BJ (cell line): ENCODE measurements at regions not wholly inside any gene's neighbourhood (a gene's known extent, or its start where the extent isn't known, plus 50 kb on each side); places are given as distances from the start of the nearest gene placed in this dataset.

Source experiments
- CTCF ChIA-PET: fragments of 350-600 bp; formaldehyde crosslinking; extraction: SDS; loops from one replicate; lab custom pipeline; 2021; ENCODE audit warnings: antibody characterized with exemption, inconsistent platforms; lab: Yijun Ruan, JAX
- POLR2A ChIA-PET: fragments of 300-600 bp; sonication (Branson Sonifier 250); formaldehyde crosslinking; extraction: SDS; loops from one replicate; lab custom pipeline; 2021; ENCODE audit warnings: antibody characterized with exemption; lab: Charles Lee
- DNase-seq: peaks from one replicate; pipeline ENCODE4 v3.0.0-alpha.2; 2011; ENCODE audit warnings: low read depth
- H3K27me3 ChIP-seq: 2 replicates; pipeline ENCODE4 v1.6.0; 2011; ENCODE audit warnings: low read length; ENCODE audit not compliant: control insufficient read depth, insufficient read depth
- H3K36me3 ChIP-seq: 2 replicates; pipeline ENCODE4 v1.5.1; 2011; ENCODE audit warnings: low read length; ENCODE audit not compliant: control insufficient read depth, insufficient read depth
- H3K4me3 ChIP-seq: 2 replicates; pipeline ENCODE4 v1.5.1; 2011; ENCODE audit warnings: low read depth, mild to moderate bottlenecking, control low read depth, low read length
- TF ChIP-seq, protein P1 (sequence below): IDR thresholded peaks from 2 replicates; pipeline ENCODE4 v1.5.1; 2011; ENCODE audit warnings: low read depth, mild to moderate bottlenecking, control low read depth, inconsistent platforms, low read length, moderate library complexity; ENCODE audit not compliant: insufficient read depth

DNA sequence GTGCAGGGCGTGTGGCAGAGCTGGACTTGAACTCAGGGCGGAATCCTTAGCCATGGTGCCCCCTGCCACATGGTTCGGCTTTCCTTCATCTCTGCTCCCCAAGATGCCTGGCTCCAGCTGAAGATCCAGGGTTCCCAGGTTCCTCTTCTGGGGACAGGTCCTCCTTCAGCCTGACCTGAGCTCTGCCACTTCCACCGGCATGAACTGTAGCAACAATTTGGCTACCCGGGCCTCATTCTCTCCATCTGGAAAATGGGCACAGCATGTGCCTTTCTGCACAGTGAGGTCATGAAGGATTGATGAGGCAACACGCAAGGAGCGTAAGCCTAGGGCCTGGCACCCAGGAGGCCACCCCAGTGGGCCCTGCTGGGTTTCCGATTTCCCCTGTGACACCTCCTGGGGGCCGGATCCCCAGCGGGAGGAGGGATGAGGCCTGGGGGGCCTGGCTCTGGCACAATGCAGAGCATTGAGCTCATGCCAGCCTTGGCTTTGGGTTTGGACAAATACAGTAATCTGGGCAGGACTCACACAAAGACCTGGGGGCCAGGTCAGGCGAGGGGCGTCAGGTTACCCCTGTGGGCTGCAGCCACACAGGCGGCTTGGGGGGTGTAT is 74.0 kb downstream of the CEBPB start:
- DNase-seq, result no peak
- Histone ChIP-seq H3K36me3 (no peaks in the 10 kb centered on the region), H3K4me3 (no peak overlapping the region), H3K27me3 (no peaks in the 10 kb centered on the region)
- POLR2A ChIA-PET, result no interaction called here
- CTCF ChIA-PET, result no interaction called here
- TF ChIP-seq, protein P1, sequence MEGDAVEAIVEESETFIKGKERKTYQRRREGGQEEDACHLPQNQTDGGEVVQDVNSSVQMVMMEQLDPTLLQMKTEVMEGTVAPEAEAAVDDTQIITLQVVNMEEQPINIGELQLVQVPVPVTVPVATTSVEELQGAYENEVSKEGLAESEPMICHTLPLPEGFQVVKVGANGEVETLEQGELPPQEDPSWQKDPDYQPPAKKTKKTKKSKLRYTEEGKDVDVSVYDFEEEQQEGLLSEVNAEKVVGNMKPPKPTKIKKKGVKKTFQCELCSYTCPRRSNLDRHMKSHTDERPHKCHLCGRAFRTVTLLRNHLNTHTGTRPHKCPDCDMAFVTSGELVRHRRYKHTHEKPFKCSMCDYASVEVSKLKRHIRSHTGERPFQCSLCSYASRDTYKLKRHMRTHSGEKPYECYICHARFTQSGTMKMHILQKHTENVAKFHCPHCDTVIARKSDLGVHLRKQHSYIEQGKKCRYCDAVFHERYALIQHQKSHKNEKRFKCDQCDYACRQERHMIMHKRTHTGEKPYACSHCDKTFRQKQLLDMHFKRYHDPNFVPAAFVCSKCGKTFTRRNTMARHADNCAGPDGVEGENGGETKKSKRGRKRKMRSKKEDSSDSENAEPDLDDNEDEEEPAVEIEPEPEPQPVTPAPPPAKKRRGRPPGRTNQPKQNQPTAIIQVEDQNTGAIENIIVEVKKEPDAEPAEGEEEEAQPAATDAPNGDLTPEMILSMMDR, result no peak

DNA sequence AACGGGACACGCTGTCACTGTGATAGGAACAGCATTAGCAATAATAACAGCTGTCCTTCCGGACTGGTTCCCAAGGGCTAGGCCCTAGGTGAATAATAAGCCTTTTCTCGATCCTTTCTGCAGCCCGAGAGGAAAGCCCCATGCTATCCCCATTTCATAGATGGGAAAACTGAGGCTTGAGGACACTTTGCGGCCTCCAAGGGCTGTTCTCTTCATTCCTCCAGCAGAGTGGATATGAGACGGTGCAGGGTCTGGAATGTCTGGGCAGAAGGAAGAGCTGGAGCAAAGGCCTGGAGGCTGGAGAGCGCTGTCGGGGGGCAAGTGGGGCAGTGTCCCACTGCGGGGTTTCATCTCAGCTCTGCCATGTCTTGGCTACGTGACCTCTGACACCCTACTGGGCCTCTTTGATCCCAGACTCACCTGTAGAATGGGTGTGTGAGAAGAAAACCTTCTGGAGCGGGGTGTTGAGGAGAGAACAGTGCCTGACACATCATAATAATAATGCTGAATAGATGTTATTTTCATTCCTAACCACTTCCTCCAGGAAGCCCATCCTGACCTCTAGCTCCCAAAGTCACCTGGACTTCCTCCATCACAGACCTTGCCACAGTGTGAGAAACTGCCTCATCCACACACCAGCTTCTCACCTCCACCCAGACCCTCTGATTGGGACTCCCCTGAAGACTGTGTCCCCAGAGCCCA is 74.8 kb downstream of the CEBPB start:
- Histone ChIP-seq H3K36me3 (no peaks in the 10 kb centered on the region), H3K27me3 (no peaks in the 10 kb centered on the region), H3K4me3 (no peak overlapping the region)
- ChIA-PET POLR2A (no interaction called here), CTCF (interaction anchor here (1.2 kb wide), 1 partner anchor 9 kb away, joined by 3 read pairs; no protein-coding TSS in a partner anchor)
- TF ChIP-seq, protein P1, result no peak
- no peak for DNase-seq

DNA sequence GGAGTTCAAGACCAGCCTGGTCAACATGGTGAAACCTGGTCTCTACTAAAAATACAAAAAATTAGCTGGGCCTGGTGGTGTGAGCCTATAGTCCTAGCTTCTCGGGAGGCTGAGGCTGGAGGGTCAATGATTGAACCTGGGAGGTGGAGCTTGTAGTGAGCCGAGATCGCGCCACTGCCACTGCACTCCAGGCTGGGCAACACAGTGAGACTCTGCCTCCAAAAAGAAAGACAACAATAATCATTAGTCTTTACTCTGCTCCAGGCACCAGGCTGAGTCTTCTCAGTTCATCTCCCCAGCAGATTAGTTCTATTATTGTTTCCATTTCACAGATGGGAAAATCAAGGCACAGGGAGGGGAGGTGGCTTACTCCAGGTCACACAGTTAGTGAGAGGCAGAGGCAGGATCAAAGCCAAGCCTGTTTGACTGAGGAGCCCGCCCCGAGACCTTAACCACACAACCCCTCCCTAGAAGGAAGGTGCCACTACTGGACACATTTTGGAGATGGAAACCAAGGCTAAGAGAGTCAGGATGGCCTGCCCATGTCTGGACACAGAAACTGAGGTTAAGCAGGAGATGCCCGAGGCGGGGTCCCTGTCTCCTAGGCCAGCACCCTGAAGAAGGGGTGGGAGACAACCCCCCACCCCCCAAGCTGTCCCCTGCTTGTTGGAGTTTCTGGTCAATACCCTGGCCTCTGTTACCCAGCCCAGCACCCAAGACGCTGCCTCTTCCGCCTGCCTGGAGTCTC is 75.8 kb downstream of the CEBPB start:
- ChIA-PET CTCF (interaction anchor here (0.5 to 1.2 kb wide), 2 partner anchors 10 to 662 kb away, joined by 3 to 4 read pairs; no protein-coding TSS in a partner anchor), POLR2A (no interaction called here)

DNA sequence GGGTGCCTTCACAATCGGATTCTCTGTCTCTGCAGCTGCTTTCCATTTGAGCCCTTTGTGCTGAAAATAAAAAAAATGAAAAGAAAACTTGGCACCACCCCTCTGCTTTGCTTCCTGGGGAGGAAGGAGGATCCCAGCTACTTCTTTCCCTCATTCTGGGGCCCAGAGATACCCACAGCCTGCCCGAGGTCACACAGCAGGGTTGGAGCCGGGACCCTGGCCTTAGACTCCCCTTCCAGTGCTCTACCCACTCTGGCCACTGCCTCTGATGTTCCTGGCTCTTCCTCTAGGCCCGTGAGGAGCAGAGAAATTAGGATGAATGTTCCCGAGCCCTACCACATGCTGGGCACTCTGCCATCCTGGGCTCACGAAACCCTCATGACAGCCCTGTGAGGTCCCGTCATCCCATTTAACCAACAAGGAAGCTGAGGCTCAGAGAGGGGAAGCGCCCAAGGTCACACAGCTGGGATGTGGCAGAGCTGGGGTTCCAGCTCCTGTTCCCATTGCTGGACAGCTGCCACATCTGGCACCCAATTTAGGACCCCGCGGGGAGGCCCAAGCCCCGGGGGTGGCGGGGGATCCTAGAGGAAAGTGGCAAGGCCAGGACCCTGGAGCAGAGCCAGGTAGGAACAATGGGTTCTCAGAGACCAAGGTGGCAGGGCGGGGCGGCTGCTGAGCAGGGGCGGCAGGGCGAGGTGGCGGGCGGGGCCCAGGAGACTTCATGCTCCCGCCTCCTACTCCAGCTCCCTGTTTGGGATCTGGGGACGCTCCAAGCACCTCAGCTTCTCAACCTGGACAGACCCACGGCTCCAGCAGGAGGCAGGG is 76.6 kb downstream of the CEBPB start:
- ChIA-PET CTCF (interaction anchor here (0.5 to 0.9 kb wide), 2 partner anchors 11 to 663 kb away, joined by 3 to 4 read pairs; no protein-coding TSS in a partner anchor), POLR2A (interaction anchor here (0.6 kb wide), 1 partner anchor 162 kb away, joined by 3 read pairs; no protein-coding TSS in a partner anchor)
- Histone ChIP-seq H3K36me3 (no peaks in the 10 kb centered on the region), H3K27me3 (no peaks in the 10 kb centered on the region), H3K4me3 (no peak overlapping the region)
- TF ChIP-seq, protein P1, result no peak
- DNase-seq, result no peak

More for the DNA sequence above, 75.8 kb downstream of the CEBPB start:
- Histone ChIP-seq H3K36me3 (no peaks in the 10 kb centered on the region), H3K27me3 (no peaks in the 10 kb centered on the region), H3K4me3 (no peak overlapping the region)
- TF ChIP-seq, protein P1, result no peak
- DNase-seq, result no peak
